Smooth muscle cell of the brain vasculature (primary cell): ENCODE measurements at regions not wholly inside any gene's neighbourhood (a gene's known extent, or its start where the extent isn't known, plus 50 kb on each side); places are given as distances from the start of the nearest gene placed in this dataset.

Source experiments
- DNase-seq: peaks from one replicate; pipeline ENCODE4 v3.0.0-alpha.2; 2012; ENCODE audit warnings: low read depth, low spot score

DNA sequence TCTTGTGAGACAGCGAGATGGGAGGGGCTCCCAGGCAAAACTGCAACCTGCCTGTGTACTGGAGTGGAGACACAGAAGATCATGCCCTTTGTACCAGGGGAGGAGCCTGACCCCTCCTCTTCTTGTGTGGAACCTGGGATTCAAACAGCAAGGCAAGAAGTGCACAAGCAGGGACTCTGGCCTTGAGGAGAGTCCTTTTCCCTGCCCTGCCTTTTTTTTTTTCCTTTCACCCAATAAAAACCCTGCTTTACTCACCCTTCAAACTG is 251.8 kb upstream of the OPRM1 start:
- DNase-seq: no peak

DNA sequence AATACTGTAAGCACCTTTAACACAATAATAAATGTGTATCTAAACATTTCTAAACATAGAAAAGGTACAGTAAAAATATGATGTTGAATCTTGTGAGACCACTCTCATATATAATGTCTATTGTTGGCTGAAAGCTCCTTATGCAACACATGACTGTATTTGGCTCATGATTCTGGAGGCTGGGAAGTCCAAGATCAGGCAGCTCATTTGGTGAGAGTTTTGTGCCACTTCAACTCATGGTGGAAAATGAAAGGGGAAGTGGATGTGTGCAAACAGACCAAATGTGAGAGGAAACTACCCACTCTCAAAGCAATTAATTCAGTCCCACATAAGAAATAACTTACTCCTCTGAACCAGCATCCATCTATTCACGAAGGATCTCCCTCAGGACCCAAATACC is 257.7 kb upstream of the OPRM1 start:
- no peak for DNase-seq

DNA sequence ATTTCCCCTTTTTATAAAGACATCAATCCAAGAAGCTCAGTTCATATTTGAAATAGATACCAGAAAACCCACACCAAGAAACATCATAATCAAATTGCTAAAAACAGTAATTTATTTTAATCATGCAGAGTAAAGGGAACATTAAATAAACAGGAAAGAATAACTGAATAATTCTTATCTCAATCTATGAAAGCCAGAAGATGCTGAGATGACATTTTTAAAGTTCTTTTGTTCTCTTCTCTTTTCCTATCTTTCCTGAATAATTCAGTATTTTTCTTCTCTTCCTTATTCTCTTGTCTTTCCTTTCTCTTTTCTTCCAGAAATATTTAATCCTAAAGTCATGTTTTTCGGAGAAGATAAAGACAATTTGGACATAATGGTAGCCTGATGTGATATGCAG is 259.0 kb upstream of the OPRM1 start:
- no peak for DNase-seq

DNA sequence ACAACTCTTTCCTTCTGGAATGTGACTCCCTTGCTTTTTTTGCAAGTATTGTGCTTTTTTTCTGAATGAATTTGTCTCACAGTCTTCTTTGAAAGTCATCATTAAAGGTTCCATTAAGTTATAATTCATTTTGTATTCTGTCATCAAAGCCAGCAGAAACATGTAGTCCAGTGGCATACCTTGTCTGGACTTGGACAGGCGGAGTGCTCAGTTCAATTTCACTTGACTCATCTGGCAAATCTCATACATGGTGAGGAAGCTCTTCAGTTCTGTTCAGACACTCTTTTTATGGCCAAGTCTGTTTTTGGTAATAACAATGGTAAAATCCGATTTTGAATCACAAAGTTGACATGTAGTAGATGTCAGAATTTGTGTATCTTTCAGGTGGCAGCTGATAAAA is 260.8 kb upstream of the OPRM1 start:
- no peak for DNase-seq

DNA sequence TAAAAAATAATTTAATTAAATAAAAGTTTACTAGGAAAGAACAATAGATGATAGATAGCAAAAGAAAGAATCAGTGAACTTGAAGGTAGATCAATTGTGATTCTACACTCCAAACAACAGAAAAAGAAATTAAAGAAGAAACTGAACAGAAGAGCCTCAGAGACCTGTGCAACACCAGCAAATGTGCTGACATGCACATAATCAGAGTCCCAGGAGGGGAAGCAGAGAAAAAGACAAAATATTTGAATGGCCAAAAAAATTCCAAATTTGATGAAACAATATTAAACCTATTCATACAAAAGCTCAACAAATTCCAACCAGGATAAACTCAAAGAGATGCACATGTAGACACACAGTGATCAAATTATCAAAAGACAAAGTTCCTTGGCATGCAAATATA is 267.5 kb upstream of the OPRM1 start:
- DNase-seq: no peak

DNA sequence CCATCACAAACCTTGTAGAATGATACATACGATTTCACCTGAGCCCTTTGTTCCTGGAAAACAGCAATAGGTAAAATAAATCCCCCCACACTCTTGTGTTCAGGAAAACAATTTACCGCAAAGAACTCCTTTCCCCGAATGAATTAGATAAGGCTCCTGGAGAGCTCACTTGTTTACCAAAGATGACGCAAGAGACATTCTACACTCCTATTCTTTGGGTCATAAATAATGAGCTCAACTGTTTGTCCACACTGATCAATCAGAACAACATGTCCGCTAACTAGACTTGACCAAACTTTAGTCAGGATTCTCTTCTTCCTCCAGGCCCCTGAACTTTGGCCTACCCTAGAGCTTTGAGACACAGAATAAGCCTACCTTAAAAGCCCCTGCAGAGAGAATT is 271.9 kb upstream of the OPRM1 start:
- DNase-seq: no peak

DNA sequence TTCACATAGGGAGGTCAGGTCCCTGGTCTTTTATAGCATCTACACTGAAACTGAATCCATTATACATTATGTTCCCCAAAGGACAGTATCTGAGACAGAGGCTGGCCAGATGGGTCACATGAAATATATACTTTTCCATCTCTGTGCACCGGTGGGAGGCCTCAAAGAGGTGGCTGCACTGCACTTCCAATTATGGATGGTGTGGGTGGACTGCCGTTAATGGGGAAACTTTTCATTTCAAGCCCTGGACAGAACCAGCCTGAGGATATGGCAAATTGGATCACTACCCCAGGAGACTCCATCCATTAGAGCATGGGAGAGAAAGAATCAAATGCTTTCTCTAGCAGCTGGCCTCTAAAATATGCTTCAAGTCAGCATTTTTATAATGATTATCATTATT is 280.5 kb upstream of the OPRM1 start:
- no peak for DNase-seq

DNA sequence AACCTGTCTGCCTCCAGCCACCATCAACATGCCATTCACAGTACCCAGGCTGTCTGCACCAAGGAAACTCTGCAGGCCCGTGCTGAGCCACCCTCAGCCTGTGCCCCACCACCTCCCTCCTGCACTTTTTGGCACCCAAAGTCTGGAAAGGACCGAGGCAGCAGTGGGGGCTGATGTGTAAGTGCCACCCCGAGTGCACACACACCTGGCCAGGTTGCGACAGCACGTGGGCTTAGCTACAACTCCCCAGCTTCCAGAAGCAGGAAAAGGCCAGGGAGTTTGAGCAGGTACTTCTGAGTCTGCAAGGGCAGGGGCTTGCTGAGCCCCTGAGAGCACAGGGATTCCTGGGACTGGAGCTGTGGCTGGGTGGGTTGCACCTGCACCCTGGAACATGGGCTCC is 303.3 kb upstream of the OPRM1 start:
- no peak for DNase-seq

DNA sequence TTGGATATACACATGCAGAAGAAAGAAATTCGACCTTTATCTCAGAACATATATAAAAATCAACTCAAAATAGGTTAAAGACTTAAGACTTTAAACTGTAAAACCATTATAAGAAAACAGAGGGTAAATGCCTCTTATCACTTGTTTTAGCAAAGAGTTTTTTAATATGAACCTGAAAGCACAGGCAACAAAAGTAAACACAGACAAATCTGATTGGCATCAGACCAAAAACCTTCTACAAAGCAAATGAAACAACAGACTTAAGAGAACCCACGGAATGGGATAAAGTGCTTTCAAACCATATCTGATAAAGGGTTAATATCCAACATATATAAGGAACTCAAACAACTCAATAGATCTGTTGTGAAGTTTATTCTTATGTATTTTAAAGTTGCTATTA is 309.9 kb upstream of the OPRM1 start:
- no peak for DNase-seq

DNA sequence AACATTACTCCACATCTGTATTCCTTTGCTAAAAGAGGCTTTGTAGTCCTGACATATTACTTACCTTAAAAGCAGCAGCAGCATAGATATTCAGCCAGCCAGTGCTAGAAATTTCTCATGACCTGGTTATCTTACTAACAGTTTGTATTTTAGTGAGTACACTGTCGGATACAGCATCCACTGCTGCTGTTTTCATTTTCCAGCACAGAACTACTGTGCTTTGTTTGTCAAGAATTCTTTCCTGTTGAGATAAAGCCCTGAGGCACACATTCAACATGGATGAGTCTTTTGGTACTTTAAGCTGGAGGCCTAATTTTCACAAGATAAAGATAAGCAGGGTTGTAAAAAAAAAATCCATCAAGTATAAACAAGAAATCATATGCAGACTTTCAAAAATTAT is 311.2 kb upstream of the OPRM1 start:
- no peak for DNase-seq

DNA sequence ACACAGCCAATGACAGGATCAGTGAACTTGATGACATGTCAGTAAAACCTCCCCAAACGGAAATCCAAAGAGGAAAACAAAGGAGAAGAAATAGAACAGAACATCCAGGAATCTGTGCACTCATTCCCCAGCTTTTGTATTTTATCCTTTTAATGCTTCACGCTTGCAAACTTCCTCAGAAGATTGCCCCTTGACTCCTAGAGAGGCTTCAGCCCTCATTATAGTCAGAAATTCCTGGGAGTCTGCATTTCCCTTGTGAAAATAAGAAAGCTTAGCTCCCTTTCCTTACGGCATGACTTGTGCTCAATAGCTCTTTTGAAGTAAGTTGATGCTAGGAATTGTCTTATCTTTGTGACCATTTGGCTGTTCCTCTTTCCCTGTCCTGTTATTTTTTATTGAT is 313.6 kb upstream of the OPRM1 start:
- DNase-seq: no peak

DNA sequence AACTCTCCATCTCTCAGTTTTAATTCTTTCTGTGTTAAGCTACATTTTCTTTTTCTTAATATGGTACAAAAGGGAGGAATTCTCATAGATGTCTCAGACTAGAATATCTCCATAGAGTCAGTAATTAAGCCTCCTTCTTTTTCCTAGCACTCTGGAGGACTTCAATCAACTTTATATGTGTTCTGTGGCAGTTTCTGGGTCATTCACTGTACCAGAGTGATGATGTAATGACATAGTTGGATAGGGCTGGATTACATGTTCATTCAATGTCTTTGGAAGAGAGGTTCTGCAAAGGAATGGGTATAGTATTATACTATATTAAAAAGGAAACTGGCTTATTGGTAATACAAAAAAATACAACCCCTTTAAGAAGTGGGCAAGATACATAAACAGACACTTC is 318.3 kb upstream of the OPRM1 start:
- DNase-seq: no peak

DNA sequence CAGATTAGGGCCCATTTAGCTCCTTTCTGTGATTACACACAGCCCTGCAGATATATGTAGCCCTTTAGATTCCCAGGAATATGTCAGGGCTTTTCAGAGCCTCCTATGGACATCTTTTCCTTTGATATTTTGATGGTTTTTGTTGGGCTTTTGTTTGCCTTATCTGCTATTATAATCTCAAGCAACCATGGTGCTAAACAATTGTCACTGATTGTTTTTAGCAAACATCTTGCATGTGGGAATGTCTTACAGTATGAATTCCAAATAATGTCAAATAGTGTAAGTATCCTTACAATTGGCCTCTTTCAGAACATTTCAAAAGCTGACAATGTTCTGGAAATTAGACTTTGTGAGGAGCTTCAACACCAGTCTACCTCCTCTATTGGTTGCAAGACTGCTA is 333.6 kb upstream of the OPRM1 start:
- DNase-seq: no peak

DNA sequence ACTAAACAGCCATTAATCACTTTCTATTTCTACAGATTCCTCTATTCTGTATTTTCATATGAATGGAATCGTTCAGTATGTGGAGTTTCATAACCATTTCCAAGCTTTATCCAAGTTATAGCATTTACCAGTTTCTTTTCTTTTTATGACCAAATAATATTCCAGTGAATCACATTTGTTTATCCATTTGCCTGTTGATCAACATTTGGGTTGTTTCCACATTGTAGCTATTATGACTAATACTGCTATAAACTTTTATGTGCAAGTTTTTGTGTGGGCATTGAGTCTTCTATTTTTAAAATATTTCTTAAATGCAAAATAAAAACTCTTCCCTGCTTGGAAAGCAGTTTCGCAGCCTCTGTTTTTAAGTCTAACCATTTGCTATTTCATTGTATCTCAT is 336.4 kb upstream of the OPRM1 start:
- no peak for DNase-seq

DNA sequence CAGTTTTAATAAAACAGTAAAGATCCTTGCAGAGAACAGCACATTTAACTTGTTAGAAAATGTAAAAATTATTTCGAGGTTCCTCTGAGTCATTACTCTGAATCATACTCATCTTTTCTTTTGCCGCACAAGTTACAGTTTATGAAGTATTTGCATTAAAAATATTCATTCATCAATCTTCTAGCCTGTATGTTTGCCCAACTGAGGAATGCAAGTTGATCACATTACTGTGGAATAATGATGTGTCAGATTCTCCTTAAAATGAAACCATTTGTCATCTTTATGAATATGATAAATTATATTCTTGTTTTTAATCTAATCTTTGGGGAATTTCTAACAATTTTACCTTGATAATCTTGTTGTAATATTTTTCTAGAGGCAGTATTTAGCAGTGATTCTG is 340.4 kb upstream of the OPRM1 start:
- no peak for DNase-seq

DNA sequence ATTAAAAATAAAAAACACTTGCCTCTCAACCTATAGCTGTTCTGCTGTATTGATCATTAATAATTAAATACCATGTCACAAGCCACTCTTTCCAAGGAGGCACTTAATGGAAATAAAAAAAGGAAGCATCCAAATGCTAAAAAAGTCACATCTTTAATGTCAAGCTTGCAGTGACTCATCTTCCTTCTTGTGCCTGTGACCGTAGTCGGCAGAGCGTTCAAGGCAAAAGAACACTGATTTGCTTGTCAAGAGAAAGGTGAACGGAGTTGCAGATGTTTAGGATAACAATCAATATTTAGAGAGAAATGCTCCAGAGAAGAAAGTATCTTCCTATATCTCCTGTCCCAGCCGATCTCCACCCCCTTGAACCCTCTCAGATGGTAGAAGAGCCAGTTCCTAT is 341.0 kb upstream of the OPRM1 start:
- no peak for DNase-seq

DNA sequence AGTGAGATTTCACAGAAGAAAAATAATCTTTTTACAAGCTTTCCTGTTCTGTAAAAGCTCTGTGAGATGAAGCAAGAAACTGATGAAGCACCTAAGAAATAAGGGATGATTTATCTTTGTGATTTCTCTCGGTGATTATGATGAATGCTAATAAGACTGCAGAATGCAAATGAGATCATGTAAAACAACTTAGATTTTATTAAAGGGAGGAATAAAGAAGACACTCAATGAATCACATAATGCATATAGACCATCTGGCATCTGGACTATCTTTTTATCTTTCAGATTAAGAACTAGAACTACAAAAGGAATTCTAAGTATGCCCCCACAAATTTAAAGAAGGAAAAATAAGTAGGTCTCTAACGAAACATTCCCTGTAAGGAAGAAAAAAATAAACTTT is 361.5 kb upstream of the OPRM1 start:
- no peak for DNase-seq

DNA sequence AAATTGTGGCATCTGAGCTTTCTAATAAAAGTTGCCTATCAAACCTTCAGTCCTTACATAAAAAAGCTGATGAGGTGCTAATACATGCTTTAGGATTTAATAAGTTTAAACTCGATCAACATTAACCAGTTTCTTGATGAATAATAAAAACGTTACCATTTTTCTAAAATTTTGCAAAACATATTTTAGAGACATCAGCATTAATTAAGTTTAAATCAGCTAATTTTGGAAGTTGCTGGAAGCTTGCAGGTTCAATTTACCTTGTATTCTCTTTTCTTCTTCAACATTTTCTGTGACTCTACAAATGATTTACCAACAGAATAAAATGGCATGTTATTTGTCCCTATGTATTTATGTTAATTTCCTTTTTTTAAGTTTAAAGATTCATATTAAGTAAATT is 365.3 kb upstream of the OPRM1 start:
- DNase-seq: no peak

DNA sequence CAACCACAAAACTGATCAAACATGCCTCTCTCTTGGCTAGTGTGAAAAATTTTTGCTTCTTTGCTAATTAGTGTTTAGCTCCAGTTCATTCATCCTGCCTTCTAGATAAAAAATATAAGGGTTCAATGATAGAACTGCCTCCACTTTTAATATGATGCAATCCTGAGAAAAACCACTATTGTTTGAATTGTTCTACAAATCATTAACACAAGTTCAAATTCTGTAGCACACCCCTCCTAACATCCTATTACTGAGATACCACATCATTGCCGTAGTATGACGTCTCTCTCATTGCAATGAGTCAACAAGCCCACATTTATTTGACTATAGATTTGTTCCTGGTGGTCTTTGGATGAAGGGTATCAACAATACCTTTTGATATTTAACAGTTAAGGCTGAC is 365.8 kb upstream of the OPRM1 start:
- no peak for DNase-seq

DNA sequence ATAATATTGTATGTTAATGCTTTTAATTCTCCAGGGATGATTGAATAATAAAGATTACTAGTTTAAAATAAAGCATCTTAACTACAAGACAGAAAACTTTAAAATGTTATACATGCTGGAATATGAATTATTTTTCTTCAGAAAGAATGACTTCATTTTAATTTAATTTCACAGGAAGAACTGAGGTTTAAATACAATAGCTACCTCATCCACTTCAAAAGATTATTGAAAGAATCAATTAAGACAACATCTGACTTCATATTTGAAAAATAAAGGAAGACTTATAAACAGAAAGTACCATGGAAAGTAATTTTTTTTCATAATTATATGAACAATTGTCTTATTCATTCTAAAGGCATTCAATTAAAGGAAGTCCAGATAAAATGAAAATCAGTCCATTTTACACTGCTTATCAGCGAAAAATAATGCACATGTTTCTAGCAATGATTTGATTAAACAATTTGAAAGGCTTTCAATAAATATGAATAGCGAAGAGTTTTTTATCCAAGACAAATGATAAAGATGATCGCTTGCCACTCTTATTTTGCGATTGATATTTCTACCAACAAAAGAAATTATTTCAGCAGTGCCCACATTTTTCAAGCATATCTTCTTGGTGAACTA is 368.5 kb upstream of the OPRM1 start:
- DNase-seq: no peak

DNA sequence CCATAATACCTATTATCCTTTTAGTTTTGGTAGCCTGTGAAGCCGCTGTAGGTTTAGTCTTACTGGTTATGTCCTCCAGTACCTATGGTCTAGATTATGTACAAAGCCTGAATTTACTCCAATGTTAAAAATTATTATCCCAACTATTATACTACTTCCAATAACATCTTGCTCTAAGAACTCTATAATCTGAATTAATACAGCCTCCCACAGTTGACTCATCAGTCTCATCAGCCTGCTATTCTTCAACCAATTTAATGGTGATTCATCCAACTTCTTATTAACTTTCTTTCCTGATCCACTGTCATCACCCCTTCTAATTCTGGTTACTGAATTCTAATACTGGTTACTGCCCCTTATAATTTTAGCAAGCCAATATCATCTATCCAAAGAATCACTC is 370.3 kb upstream of the OPRM1 start:
- DNase-seq: no peak

DNA sequence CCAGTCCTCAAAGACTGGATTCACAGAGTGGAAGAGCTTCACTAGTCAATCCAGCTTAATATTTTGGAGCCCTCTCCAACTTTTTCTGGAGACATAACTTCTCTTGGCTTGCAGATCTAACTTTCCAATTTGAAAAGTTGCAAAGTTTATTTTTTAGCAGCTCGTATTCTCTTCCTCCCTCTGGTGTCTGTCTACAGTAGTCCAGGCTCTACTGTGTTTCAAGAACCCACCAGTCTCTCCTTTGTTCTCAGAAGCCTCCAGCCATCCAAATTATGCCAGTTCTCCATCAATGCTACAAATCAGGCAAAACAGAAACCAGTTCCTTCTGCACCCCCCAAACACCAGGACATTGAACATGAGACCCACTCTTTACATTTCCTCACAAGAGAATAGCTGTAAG is 376.1 kb upstream of the OPRM1 start:
- no peak for DNase-seq

DNA sequence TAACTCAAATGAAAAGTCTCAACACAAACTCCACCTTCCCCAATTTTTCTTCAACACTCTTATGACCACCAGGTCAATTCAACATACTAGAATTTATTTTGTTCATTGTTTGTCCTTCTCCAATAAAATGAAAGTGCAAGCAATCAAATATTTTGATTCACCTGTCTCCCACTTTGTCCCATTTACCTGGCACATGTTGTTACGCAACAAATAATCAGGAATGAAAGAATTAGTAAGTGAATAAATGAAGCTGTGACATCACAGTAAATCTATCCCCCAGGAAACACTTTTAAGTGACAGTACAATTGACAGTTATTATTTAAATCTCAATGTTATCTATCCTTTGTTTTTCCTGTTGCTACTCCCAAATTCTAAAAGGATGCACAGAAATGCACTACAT is 393.7 kb upstream of the OPRM1 start:
- DNase-seq: no peak

DNA sequence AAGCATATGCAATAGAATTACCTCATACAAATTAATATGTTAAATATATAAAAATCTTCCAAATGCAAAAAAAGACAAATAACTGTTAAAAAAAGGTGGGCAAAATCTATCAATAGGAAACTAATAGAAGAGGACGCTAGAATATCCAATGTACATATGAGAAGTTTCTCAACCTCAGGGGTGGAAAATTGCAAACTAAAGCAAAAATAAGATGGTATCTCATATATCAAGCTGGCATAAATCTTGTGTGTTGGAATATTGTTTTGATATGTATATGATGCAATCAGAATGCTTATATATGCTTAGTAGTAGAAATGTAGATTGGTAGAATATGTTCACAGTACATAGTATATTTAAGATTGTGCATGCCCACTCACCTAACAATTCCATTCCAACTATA is 395.0 kb upstream of the OPRM1 start:
- no peak for DNase-seq

DNA sequence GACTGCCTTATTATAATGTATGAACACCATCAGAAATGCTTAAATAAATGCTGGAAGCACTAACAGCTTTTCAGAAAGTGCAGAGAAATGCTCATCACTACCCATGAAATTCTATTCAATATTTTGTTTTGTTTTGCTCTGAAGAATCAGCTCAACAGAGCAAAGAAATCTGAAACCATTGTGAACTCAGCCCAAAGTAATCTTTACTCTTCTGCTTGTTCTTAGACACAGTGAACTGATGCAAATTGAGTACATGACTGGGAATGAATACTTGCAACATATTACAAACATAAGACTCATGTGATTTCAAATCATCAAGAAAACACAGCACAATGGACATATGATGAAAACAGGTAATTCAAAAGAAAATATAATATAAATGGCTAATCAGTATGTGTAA is 404.6 kb upstream of the OPRM1 start:
- DNase-seq: no peak
